Activated CD4-positive, alpha-beta T cell treated with anti-CD3 and anti-CD28 coated beads, Interleukin-10, Interleukin-2, amounts not matched to agents 100 ng/mL and 50 ng/mL, durations not matched to agents 16 hours and 8 hours (primary cell): ENCODE measurements at regions not wholly inside any gene's neighbourhood (a gene's known extent, or its start where the extent isn't known, plus 50 kb on each side); places are given as distances from the start of the nearest gene placed in this dataset.

Source experiments
- DNase-seq: peaks from one replicate; pipeline ENCODE4 v3.0.0-alpha.2; 2020

DNA sequence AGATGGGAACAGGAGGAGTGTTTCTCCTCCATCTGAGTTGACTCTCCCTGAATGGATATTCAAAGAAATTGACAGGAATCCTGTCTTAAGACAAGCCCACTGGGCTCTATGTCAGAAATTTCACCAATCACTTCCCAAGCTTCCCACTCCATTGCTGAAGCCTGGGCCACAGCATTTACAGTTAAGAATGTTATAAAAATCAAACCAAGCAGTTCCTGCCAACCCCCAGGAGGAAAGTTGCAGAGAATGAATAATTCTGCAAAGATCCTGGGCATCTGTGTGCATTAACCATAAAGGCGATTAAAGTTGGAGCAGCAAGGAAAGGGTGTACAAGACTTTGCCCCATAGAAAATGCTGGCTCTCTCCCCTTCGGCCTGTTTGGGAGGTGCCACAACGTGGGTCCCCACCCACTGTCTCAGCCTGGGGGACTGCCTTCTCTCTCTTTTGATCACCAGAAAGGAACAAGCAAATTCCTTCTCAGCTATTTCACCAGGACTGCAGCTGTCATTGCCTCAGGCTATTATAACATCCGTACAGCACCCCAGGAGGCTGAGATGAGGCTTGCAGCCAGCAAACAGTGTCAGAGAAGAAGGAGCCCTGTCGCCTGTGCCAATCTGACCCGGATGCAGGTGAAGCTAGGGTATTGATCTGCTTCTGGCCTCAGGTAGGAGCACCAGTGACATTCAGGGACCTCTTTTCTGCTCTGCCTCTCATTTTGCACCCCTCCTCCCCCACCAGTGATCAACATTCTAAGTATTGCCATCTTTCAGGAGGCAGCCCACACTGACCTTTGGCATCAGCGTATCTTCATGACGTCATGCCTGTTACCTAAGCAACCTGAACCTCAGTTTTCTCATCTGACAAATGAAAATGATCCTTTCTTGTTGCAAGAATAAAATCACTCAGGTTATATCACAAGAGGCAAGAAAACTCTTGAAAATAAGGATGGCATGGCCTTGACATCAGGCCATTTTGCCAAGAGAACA is 219.0 kb downstream of the SH3BP4 start:
- DNase-seq = no peak

DNA sequence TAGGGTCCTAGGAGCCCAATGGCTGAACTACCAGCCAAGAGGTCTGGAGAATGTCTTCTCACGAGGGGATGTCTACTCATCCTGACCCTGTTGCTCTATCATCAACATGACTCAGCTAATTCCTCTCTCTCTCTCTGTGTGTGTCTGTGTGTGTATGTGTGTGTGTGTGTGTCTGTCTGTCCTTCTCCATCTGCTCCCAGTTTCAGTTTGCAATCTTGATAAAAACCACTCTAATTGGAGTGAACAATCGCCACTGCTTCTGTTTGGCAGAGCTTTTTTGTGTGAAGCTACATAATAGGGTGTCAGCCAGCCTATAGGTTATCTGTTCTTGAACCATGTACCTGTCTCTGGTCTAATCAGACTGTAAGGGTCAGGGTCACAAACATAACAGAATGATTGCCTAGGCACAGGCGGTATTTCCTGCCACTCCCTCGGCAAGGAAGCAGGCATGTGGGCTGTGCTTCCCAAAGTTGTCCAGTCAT is 219.8 kb downstream of the SH3BP4 start:
- DNase-seq = no peak

DNA sequence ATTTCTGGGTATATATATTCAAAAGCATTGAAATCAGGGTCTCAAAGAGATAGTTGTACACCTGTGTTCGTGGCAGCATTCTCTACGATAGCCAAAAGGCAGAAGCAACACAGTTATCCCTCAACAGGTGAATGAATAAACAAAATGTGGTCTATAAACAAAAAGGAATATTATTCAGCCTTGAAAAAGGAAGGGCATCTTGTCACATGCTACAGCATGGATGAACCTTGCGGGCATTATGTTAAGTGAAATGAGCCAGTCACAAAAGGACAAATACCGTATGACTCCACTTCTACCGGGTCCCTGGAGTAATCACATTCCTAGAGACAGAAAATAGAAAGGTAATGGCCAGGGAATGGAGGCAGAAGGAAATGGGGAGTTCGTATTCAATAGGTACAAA is 228.8 kb downstream of the SH3BP4 start:
- no peak for DNase-seq

GRCh38 chr2:235183786-235184185 is 232.0 kb downstream of the SH3BP4 start:
- DNase-seq = no peak

DNA sequence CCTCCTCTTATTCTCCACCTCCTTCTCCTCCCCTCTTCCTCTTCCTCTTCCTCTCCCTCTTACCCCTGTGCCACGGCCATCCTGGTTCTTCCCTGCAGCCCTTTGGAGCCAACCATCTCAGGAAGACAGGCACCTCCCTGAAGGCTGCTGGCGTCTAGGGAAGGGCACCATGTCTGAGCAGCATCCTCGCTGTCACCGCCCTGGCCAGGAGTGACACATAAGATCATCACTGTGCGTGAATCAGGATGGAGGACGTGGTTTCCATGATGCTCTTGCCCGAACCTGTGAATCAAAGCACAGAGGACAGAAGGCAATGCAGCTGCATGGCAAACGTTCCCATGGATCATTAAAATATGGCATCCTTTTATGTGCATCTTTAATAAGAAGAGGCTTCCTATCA is 236.0 kb downstream of the SH3BP4 start:
- DNase-seq = no peak

GRCh38 chr2:235191486-235191885 is 239.7 kb downstream of the SH3BP4 start:
- no peak for DNase-seq

DNA sequence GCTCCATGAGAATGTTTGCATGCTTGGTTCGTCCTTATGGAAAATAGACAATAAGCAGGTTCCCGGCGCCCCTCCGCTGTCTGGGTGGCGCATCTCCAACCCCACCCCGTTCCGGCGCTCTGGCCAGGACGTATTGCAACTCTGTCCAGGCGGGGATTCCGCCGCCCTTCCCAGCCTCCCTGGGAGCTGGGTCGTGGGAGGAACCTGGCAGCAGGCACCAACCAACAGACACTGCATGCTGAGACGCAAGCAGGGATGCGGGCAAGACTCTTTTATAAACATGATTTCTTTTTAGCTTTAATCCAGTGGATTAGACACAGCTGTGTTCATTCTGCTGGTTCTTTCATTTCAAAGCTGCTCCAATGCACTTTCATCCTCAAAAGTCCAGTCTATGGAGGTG is 240.2 kb downstream of the SH3BP4 start:
- no peak for DNase-seq

DNA sequence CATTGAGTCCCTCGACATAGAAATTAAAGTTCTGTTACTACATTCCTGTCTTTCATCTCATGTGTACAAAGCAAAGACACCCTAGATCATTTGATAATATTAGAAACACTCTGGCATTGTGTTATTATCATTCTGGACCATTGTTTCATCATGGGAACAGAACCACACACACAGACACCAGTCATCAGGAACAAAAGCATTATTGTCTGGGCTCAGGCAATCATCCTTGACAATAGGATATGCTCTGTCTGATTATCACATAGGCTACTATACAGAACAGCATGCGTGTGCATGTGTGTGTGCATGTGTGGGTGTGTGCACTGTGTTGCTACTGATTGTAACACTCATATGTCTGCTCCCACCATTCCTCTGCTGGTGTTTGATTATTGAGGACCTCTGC is 242.5 kb downstream of the SH3BP4 start:
- DNase-seq = no peak

DNA sequence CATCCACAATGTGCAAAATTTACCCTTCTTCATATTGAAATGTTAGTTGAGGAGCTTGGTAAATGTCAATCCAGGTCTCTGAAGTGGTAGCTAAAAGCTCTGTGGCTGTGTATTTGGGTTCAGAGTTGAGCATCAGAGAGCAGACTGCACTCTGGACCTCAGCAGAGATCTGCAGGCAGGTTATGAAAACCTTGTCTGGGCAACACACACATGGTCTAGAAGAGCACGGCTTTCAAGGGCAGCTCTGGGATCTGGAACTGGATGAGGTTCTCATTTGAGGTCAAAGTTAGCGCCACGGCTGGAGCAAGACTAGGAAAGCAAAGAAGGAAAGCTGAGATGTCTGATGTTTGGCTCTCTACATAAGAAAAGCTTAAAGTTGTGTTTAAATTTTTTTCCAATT is 243.0 kb downstream of the SH3BP4 start:
- DNase-seq = no peak

DNA sequence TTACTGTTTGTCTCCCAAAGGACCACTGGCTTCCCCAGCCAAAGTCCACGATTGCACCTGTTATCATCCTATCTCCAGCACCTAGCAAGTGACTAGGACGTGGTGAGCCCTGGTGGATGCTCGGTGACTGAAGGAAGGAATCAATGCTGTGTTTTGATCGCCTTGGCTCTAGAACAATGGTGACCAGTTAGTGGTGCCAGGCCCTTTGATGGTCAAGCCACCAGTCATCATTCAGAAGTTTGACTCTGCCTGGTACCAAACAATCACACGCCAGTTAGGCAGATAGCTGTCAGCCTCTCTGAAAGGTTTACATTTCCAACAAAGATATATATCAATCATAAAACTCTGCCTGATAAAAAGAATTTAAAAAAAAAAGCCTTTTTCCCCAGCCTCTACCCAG is 244.1 kb downstream of the SH3BP4 start:
- no peak for DNase-seq

GRCh38 chr2:235199128-235199527 is 247.3 kb downstream of the SH3BP4 start:
- no peak for DNase-seq

GRCh38 chr2:235200216-235200615 is 248.4 kb downstream of the SH3BP4 start:
- no peak for DNase-seq

- no peak for DNase-seq
Observed at GRCh38 chr2:235201756-235202155, 249.9 kb downstream of the SH3BP4 start.

DNA sequence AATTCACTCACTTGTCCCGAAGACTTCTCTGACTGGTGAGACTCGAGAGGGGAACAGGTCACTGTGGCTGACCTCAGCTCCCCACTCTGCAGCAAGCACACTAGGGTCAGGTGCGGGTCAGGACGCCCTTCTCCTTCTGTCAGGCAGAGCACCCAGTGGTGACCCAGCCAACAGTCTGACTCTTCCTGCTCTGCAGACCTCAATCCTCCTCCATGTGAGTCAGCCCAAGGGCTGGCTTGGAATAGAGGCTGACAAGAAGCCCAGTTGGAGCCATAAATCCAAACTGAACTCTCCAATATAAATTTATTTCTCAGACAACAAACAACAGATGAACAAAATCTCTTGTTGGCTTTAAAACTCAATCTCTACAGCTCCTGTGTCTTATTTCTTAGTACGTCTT is 253.1 kb downstream of the SH3BP4 start:
- DNase-seq = no peak

DNA sequence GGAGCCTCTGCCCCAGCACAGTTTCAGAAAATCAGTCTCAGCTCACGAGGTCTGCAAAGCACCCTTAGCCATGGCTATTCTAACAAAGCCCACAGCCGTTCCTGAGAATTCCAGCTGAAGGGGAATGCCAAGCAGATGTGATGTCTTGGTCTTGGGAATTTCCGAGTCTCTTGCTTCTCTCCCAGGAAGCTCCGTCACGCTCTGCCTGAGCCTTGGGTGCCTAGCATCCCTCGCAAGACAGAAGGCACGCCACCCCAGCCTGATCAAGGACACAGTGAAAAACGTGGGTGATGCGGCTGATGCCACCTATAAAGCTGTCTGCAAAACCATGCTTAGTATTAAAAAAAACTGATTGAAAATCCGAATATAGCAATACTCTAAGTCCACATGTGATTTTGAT is 254.6 kb downstream of the SH3BP4 start:
- no peak for DNase-seq

DNA sequence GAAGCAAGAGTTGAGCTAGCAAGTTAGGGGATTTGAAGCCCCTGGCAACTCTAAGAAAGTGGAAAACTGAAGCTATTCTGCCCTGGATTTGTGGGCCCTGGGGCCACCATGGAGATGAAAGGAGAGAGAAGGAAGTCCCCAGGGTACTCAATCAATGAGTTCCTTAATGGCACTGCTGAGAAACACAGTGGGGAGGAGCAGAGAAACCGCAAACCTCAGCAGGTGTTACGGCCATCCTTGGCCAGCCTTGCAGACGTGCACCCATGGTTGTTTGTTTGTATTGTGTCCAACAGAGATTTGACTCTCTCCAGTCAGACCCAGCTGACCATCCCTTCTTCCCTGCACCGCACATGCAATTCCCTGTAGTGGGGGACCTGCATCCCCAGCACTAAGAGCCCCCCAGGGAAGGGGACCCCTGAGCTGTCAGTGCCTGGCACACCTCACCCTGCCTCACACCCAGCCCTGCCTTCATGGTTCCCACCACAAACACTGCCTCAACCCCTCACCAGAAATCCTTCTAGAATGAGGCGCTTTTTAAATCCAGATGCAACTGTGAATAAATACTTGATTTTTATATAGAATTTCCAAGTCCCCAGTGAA is 255.3 kb downstream of the SH3BP4 start:
- no peak for DNase-seq

DNA sequence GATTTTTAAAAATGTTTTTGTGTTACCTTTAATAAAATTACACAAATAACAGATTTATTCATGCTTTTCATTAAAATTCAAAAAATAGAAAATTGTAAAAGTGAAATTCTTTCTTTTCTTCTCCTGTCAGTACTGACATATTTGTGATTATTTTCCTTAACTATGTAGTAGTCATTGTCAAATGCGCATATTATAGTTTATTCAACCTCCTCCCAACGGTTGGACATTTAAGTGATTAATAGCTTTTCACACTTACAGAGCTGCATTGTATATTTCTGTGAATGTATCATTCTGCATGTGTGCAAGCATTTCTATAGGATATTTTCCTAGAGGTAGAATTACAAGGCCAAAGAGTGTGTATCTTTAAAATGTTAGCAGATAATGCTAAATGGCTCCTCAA is 259.2 kb downstream of the SH3BP4 start:
- DNase-seq = no peak

- DNase-seq = no peak
Observed at GRCh38 chr2:235212501-235213158, 260.8 kb downstream of the SH3BP4 start.

- DNase-seq = no peak
Observed at GRCh38 chr2:235215248-235215647, 263.4 kb downstream of the SH3BP4 start.

DNA sequence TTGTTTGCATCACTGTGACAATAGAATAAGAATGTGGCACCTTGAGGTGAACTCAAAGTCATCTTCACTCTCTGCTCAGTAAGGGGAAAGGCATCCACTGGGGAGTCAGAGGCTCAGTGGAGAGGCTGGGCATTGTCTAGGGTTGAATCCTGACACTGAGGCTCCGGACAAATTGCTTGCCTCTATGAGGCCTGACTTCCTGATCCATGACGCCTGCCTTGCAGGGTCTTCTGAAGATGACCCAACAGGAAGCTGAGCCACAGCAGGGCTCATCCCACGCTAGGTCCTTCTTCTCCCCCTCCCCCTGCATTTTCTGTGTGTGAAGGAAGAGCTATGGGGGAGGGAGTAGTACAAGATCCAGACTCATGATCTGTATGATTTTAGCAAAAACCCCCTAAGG is 265.1 kb downstream of the SH3BP4 start:
- no peak for DNase-seq

GRCh38 chr2:235217846-235218245 is 266.0 kb downstream of the SH3BP4 start:
- no peak for DNase-seq

- no peak for DNase-seq
Observed at GRCh38 chr2:235218486-235218907, 266.7 kb downstream of the SH3BP4 start.

DNA sequence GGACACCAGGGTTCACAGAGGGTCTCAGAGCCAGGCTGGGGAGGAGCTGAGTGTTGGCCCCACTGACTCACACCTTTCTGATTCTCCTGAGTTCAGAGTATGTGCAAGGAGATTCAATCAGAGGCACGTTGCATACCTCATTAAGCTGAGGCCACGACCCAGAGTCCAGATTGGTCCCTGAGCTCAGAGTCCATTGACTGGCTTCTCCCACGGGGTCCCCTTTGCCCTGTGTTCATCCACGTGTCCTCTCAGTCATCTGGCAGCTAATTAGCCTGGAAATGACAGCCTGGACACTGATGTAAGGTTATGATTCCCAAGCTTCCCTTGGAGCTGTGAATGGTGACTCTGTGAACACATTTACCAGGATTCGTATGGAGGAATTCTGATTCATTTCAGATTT is 267.2 kb downstream of the SH3BP4 start:
- DNase-seq = no peak

DNA sequence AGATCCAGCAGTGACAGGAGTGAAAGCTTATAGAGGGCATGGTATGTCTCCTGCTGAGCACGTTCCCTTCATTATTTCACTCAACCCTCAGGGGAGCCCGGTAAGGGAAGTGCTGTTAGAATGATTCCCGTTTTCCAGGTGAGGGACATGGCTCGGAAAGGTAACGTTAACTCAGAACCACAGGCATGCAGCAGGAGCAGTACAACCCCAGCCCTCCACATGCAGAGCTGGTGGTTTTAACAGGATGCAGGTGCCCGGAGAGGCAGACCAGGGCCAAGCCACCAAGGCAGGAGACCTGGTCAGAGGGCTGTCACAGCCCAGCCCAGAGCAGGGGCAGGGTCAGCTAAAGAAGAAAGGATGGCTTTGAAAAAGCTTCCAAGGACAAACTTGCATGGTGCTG is 268.5 kb downstream of the SH3BP4 start:
- DNase-seq = no peak
